NCI-H2227 (cell line): ENCODE measurements at regions not wholly inside any gene's neighbourhood (a gene's known extent, or its start where the extent isn't known, plus 50 kb on each side); places are given as distances from the start of the nearest gene placed in this dataset.

Experiments
- DNase-seq: peaks from one replicate; lab custom pipeline; 2025; ENCODE audit not compliant: unreplicated experiment; lab: John Stamatoyannopoulos, UW

DNA sequence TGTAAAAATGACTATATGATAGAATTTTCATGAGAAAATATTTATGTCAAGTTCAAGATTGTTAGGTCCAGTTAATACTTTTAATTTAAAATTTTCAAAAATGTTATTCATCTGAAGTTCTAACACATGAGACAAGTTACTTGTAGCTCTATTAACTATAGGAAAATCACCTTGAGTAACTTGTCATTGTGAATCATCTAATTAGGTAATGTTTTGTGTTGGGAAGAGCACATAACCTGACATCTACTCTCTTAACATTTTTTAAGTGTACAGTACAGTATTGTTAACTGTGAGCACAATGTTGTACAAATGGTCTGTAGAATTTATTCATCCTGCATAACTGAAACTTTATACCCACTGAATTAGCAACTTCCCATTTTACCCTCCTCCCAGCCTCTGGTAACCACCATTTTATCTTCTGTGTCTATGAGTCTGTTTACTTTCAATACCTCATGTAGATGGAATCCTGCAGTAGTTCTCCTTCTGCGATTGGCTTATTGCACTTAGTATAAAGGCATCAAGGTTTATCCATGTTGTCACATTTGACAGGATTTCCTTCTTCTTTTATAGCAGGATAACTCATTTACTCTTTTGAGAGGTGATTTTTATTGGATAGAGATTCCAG is 54.6 kb downstream of the ARL4A start:
- no peak for DNase-seq

DNA sequence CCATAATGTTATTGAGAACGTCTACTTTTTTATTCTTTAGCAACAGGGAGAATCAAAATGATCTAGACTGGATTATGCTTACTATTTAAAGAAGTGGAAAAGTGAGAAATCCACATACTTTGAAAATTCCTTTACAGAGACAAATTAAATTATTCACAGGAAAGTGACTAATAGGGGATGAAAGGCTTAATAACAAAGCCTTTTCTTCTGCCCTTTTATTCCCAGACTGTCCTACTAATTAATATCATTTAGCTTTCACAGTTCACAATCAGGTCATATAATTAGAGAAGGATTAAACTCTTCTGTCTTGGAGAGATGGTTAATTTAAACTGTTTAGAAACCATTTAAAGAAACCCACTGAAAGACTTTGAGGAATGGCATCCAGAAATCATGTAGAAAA is 58.8 kb downstream of the ARL4A start:
- no peak for DNase-seq

DNA sequence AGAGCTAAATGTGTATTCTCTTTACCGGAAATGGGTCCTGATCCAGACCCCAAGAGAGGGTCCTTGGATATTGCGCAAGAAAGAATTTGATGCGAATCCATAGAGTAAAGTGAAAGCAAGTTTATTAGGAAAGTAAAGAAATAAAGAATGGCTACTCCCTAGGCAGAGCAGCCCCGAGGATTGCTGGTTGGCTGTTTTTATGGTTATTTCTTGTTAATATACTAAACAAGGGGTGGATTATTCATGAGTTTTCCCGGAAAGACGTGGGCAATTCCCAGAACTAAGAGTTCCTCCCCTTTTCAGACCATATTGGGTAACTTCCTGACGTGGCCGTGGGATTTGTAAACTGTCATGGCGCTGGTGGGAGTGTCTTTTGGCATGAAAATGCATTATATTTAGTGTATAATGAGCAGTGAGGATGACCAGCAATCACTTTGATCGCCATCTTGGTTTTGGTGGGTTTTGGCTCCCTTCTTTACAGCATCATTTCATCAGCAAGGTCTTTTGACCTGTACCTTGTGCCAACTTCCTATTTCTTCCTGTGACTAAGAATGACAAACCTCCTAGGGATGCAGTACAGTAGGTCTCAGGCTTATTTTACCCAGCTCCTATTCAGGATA is 60.4 kb downstream of the ARL4A start:
- no peak for DNase-seq

DNA sequence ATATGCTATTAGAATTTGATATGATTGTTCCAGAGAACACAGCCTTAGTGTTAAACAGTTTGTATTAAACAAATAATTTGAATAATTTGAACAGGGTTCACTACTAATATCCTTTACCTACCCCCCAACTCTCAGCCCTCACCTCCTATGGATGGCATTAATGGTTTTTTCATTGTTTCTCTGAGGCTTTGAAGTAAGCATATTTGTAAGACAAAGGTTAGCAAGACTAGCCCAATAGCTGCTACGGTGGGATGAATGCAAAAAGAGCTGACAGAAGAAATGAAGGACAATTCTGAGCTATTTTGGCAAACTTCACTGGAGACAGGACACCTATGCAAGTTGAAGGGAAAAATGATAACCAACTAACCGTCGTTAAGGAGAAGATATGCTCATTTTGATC is 61.6 kb downstream of the ARL4A start:
- DNase-seq: no peak

DNA sequence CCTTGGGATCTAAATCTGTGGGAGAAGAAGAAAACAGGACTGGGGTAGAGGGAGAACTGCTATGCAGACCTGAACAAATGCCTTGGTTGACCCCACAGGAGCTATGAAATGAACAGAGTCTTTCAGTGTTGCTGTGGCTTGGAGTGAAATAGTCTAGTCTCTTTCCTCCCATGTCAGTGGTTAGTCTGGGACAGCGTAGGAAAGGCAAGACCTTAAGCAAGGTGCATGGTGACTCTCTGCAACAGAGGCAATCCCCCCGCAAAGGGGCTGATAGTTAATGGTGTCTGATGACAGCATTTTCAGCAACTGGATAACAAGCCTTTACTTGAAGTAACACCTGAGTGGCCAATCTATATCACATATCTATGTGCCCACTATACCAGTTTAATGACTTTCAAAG is 62.3 kb downstream of the ARL4A start:
- DNase-seq: no peak

DNA sequence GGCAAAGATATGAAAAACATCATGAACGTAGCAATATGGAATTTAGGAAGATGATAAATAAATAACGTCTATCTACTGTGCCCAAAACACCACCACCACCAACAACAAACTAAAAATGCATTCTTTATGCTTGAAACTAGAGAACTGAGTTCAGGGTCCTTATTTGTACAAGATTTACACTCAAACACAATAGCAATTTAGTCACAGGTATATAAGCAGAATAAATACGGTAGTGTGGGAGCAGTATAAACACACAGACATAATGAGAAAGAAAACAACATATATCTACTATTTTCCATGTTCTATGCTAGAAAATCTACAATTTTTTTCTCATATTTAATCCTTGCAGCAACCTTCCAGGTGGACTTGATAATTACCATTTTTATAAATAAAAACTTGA is 64.3 kb downstream of the ARL4A start:
- DNase-seq: no peak

DNA sequence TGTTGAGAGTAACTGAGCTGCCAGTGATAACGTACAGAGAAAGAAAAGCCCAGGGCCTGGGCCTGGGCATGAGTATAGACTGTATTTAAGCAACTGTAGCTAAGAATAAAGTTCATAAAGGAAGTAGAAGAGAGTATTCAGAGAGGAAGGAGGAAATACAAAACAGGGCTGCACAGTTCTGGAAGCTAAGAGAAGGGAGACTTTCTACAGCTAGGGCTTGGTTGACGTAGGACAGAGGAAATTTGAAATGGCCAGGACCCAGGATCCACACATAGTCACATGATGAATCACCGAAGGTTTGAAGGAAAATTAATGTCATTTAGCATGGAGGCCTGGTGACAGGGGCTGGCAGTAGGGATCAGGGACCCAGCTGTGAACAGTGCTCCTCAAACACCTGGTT is 66.7 kb downstream of the ARL4A start:
- no peak for DNase-seq

DNA sequence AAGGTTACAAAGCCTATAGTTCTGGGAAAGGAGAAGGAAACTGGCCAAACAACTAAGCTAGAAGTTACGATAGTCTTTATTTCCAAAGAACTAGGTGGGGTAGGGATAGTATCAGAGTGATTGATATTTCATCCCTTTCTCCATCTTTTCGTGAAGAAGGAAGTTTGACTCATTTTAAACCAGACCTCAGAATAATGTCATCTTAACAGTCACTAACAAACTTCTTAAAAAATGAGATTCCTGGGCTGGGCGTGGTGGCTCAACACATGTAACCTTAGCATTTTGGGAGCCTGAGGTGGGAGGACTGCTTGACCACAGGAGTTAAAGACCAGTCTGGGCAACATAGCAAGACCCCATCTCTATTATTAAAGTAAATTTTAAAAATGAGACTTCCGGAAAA is 69.4 kb downstream of the ARL4A start:
- DNase-seq: no peak

DNA sequence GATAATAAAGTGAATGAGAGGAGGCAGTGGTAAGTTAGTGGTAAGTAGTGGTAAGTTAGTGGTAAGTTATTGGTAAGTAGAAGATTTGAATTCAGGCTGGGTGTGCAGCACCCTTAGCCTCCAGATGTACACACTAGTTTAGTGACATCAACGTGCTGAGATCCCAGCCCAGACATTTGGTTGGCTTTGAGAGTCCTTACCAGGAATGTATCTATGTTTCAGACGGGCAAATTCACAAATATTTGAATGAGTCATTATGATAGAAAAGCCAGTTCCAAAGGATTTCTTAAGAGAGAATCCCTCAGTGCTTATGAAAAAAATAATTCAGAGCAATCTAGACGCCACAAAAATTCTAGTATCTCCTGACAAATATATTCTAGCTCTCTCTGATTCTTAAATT is 70.0 kb downstream of the ARL4A start:
- DNase-seq: no peak

DNA sequence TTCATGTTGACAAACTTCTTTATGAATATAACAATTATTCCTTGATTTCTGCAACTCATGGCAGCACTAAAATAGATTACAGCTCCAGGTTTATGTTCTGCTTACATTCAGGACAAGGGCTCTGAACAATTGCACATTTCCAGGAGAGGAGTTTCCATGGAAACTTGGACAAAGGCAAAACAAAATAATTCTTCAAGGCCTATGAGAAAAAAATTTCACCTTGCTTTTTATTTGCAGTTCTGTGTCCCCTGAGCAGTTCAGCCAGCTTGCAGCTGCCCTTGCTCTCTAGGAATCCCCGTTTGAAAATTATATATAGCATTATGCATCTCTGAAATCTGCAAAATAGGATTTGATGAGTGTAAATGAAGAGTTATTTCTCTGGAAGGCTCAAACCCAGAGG is 71.7 kb downstream of the ARL4A start:
- peak; percentile 38 for DNase-seq

DNA sequence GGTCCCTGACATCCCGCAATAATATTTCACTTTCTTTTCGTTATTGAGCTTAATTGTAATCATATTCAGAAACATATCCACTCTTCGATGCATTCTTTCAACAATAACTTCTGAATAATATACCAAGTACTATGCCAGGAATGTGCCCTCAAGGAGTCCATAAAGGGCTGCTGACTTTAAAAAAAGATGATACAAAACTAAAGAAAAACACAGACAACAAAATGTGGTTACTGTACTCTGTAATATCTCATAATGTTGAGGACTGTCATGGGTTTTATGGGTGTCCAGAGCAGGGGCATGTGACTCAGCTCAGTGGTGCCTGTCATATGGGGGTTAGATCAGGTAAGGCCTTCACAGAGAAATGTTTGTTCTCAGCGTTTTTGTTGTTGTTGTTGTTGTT is 73.7 kb downstream of the ARL4A start:
- no peak for DNase-seq

DNA sequence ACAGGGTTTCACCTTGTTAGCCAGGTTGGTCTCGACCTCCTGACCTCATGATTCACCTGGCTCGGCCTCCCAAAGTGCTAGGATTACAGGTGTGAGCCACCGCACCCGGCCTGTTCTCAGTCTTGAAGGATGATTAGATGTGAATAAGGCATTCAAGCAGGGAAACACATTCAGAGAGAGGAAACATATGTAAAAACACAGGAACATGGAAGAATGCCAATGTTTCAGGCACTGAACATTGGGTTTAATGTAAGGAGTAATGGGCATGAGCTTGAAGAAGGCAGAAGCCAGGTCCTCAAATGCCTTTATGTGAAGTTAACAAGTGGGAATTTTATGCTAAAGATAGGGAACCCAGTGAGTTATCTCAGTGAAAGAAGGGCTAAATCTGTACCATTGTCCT is 74.3 kb downstream of the ARL4A start:
- DNase-seq: no peak

DNA sequence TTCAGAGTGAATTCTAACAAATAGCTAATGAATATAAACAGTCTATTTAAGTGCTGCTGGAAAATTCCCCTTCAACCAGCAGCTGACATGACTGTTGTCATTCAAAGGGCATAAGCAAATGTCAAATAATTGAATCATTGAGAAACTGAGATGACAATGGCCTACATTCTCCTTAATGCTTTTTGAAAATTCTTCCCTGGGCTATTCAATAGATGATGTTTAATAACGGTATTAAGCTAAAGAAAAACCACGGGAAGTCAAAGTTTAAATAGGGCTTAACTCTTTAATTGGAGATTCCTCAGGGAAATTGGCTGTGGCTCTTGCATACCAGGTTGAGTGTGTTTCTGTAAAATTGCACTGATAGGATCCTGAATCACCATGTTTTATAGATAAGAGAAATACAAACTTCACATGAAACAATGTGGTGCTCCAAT is 77.0 kb downstream of the ARL4A start:
- no peak for DNase-seq

DNA sequence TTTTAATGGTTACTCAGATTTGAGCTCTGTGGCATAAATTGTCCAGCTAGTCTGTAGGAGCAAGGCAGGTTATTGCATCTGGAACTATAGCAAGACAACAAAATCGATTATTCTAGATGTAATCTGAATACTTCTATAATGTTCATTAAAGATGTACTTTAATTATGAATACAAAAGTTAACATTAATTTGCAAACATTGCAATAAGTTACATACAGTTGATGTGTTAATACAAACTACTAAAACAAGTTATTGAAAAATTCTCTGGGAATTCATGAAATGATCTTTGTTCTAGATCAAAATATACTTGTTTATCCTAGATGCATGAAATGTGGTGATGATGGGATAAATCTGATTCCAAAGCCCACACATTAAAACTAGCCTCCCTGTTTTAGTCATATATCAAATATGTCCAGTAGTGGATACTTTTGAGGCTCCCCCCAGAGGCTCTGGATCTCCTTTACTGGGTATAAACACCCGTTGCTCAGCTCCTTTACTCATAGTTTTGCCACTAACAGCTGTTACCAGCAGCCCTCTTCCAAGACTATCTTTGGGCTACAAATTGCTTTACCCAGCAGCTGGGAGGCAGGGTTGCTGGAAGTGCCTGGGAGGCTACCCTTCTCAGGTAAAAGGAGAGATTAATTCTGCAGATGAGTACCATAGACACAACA is 78.1 kb downstream of the ARL4A start:
- no peak for DNase-seq

DNA sequence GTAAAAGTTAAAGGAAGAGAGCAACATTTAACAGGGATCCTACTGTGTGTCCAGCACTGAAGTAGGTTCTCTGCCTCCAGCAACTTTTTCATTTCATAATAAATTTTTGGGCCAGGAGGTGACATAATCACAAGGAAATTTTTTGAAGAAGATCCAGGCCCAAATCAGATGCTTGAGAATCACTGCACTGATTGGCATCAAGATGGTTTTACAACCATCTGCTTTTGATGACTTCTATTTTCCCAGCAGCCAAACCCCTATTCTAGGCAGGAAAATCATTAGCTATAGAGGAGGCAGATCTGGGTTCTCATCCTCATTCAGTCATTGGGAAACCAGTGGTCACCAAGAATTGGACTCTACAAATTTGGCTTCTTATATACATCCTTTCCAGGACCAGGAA is 79.0 kb downstream of the ARL4A start:
- no peak for DNase-seq

DNA sequence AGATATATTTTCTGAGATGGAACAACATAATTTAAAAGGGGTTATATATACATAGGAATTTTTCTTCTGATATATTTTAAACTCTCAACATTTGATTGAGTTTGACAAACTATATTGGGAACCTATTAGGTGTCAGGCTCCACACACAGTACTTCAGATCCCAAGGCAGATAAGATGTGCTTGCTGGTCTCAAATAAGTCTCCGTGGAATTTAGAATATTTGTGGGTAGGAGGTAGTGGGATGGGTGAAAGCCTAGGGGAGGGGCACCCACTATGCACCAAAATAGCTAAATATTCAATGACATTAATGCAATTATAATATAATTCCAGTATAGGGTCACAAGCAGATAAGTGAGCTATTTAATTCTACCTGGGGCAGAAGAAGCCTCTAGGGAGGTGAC is 81.5 kb downstream of the ARL4A start:
- DNase-seq: no peak

DNA sequence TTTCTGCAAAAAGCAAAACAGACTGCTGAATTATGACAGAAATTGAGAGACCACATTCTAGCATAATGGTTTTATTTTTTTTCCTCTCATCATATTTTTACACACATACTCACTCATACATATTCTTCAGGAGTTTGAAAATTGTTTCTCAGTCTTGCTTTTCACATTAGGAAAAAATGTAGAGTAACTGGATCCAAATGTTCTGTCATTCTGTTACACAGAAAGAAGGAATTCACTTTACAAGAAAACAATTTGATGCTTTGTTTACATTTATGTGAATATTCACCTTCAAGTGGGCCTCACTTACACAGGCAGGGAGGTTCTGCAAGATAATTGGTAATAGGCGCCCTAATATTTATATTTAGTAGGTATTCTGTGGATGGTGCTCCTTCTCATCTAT is 82.0 kb downstream of the ARL4A start:
- no peak for DNase-seq

DNA sequence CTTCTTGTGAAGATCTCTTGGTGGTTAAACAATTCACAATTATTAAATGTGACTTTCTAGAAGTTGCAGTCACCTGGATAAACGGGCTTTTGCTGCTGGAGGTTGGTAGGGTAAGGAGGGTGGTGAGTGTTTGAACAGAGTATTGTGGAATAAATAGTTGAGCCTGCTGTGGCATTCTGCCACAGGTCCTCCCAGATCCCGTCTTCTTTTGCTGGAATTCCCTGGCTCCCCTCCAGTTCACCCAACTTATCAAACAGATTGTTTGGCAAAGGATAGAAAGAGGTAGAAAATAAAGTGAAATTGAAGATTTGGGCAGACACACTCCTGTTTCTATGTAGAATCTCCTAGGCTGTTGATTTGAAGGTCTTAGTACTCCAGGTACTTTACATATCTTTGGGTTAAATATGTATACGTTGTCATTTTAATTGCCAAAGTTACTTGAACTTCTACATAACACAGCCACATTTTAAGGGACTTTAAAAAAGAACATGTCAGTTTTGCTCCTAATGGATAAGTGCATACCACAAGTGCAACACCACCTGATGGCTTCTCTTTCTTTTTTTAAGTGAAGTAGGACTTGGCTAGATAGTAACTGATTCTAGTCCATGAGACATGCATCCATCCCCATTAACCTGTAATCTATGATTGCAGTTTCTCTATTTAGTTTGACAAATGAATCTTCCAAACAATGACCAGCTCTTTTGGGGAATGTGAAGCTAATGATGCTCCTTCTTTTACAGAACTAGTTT is 83.0 kb downstream of the ARL4A start:
- no peak for DNase-seq

DNA sequence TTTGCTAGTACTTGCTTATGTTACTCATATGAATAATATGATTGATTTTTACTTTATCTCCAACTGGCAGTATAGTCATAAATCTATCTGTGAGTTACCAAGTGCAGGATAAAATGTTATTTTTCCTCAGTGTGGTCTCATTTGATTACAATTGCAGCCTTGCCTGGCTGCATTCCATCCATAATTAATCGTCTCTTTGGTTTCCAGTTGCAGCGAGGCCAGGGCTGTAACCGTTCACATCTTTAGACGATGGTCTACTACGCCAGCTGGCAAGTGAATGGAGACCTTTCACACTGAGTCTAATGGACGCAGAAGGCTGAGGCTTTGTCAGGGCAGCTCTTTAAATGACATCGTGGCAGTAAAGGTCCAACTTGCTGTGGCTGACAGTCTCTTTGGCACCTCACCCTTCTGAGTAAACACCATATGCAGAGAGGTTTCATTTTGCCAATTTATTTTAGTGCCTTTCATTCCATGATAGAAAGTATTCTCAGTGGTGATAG is 84.0 kb downstream of the ARL4A start:
- peak; percentile 21 for DNase-seq

DNA sequence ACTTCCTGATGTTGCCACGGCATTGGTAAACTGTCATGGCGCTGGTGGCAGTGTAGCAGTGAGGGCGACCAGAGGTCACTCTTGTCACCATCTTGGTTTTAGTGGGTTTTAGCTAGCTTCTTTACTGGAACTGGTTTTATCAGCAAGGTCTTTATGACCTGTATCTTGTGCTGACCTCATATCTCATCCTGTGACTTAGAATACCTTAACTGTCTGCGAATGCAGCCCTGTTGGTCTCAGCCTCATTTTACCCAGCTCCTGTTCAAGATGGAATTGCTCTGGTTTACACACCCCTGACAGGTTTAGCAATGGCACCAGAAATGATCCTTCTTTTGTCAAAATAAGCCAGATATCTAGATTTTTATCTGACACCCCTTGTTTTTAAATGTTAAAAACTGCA is 85.3 kb downstream of the ARL4A start:
- no peak for DNase-seq

DNA sequence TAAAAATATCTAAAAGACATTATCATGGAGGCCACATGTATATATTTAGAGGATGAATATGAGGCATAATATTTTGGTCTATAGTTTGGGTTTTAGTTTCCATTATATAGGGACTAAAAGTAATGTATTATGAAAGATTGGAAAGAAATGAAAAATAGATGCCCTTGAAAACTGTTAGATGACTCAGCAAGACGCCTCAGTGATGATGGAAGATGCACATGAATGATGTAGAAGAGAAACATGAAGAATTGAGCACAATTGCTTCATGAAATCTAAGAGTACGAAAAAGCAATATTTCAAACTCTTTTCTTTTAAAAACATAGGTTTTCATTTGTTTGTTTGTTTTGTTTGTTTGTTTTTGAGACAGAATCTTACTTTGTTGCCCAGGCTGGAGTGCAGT is 89.8 kb downstream of the ARL4A start:
- no peak for DNase-seq

DNA sequence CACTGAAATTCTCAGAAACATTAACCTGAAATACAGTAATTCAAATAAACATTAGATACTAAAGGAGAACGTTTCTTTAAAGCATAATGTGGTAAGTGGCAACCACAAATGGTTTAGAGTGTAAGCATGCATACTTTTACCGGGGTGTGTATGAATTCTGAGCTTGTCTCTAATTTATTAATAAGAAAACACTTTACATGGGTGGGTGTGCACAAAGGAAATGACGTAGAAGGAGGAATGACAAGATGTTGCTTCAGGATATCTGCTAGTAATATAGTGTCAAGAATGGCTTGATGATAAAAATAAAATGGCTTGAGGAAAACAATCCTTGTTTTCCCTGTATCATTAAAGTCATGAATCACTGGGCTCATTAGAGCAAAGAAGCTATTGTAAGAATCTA is 92.5 kb downstream of the ARL4A start:
- no peak for DNase-seq
